T1000 (cell line): ENCODE measurements at regions not wholly inside any gene's neighbourhood (a gene's known extent, or its start where the extent isn't known, plus 50 kb on each side); places are given as distances from the start of the nearest gene placed in this dataset.
"Not testable (repeated sequence)": the region's sequence is repeated elsewhere in the genome, so short reads cannot be mapped to it uniquely, and the experiment has no call there.

ENCODE experiments used
- DNase-seq: peaks from one replicate; lab custom pipeline; 2025; ENCODE audit warnings: mixed read lengths; lab: John Stamatoyannopoulos, UW

DNA sequence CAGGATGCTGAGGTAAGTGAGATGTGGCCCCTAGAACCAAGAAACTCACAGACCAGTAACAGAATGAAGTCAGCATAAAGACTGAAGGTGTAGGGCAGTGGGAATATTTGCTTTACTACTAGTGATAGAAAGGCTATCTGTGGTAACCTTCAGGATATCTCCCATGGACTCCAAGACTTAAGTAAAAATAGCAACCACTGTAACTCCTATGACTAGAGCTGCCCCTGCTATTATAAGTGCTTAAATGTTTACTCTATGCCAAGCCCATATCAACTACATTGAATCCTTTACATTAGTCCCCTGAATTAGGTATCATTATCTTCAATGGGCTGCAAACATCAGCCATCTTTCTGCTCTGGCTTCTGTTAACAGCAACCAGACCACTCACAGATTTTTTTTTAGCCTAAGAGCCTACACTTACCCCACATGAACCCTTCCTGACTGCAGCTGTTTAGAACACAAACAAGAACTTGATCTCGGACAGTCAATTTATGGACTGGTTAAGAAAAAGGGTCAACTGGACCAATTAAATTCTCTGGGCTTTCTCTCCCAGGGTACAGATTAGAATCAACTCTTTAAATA is 335.1 kb upstream of the API5 start:
- DNase-seq = no peak

DNA sequence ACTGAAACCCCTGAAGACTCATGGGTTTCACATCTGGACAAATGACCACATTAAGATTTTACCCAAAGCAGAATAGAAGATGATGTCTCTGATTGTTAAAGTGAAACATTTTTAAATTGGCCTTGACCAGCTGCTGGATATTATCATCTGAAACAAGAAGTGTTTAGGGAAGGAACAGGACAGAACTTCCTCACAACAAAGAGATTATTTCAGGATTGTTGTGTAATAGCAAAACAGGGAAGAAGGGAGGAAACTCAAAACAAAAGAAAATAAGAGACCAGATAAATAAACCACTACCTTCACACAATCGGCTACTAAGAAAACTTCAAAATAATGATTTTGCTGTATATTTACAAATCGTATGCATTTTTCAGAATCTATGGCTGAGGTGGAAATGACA is 319.2 kb upstream of the API5 start:
- DNase-seq = no peak

DNA sequence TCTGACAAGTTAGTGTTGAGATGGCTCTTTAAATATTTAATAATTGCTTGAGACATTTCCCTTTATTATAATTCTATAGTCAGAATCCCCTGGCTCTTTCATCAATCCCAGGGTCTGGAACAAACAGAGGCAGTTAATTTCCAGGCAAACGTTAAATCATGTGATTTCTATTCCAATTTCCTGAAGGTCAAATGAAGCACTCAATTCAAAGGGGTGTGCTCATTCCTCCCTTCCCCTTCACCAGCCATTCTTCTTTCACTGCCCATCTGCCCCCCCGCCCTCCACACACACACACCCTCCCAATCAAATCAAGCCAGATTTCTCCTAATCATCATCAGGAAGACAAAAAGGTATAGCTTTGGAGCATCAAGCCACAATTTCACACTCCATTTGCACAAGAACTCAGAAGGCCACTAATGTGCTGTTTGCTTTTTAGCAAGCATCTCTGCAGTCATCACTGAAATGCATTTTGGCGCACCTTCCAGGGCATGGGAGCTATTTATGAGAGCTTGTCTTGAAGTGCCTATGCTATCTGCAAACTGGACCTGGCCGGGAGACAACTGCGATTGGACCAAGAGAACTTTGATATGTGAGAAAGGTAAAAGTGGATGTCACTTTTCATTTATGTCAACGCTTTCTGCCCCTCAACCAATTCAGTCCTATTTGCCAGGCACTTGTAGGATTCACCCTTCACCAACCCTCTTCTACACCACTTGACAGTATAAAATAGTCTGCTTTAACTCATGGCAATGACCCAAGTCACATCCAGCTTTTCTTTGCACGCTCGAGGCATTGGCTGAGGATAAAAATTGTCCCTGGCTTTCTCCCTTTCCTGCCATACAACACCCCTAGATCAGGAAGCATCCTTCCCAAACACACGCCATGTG is 315.1 kb upstream of the API5 start:
- no peak for DNase-seq

DNA sequence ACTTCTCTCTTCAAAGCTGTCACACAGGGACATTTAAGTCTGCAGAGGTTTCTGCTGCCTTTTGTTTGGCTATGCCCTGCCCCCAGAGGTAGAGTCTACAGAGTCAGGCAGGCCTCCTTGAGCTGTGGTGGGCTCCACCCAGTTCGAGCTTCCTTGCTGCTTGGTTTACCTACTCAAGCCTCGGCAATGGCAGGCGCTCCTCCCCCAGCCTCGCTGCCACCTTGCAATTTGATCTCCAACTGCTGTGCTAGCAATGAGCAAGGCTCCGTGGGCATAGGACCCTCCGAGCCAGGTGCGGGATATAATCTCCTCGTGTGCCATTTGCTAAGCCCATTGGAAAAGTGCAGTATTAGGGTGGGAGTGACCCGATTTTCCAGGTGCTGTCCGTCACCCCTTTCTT is 306.9 kb upstream of the API5 start:
- not testable (repeated sequence) for DNase-seq

DNA sequence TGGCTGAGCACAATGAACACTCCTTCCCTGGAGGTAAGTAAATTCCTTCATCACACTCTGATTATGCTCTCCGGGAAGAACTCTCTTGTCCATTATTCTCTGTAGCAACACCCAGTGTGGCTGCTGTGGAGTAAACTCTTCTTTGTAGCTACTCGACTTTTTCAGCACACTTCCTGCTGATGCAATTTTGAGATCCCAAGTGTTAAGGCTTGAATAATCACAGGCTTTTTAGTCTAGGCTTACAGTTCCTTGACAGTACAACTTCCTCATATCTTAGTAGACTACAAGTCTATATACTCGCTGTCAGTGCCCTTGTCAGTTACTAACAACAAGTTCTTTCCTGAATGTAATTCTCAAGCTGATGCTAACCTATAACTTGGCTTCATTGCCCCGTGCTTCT is 301.8 kb upstream of the API5 start:
- DNase-seq = no peak

DNA sequence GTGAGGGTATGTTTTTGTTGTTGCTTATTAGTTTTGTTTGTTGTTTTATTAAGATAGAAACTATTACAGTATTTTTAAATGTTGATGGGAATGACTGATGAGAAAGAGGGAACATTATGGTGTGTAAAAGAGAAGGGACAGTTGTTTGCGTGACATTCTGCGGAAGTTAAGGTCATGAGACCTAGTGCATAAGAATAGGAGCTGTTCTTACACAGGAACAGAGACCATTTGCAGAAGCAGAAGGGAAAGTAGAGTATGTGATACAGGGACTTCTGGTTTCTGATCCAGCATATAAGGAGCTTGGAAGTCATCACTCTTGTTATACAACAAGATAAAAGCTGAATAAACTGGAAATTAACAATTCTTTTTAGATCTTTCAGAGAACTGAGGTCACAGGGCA is 299.2 kb upstream of the API5 start:
- no peak for DNase-seq

DNA sequence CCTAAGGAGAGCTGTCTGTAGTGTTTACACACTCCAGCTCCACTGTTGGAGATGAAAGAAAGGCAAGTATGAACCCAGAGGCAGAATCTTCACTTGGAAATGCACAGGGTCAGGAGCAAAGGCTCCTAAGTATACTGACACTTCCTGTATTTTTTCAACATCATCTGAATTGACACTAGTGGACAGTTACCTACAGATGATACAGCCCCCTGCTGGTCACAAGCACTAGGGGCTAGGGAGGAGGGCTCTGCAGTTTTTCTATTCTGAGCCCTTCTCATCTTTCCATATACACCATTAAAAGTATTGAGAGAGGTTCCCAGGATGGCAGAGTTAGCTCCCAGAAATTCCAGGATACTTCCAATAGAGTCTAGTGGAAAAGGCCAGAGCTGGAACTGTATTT is 290.3 kb upstream of the API5 start:
- DNase-seq = no peak

DNA sequence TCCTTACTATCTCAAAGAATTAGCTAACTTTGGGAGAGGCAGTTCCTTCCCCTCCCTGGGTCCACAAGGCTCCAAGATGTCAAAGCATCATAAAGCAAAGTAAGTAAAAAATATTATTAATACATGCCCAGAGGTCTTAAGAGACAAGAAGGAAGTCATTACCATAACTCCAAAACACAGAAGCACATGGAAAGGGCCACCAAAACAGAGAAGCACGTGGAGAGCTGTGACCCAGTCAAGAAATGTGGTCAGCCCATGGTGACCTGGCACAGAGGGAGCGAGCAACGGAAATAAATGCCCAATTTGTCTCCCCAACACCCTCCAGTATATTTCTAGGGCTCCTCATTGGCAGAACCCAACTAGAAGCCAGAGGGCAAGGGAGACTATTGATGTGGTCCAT is 277.5 kb upstream of the API5 start:
- DNase-seq = no peak

DNA sequence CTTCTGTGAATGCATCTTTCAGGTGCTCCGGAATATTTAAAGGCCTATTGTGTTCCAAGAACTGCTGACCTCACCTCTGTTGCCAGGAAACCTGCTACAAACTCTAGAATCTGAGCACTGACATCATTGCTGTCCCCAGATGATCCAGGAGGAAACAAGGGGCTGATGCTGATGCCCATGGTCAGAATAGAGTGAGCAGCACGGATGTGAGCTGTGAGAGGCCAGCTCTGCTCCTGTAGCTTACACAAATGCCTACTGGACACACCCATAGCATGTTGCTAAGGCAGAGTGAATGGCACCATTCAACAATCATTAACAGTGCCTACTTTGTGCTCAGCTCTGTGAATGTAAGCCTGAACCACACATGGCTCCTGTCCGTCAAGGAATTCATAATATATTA is 276.7 kb upstream of the API5 start:
- DNase-seq = no peak

DNA sequence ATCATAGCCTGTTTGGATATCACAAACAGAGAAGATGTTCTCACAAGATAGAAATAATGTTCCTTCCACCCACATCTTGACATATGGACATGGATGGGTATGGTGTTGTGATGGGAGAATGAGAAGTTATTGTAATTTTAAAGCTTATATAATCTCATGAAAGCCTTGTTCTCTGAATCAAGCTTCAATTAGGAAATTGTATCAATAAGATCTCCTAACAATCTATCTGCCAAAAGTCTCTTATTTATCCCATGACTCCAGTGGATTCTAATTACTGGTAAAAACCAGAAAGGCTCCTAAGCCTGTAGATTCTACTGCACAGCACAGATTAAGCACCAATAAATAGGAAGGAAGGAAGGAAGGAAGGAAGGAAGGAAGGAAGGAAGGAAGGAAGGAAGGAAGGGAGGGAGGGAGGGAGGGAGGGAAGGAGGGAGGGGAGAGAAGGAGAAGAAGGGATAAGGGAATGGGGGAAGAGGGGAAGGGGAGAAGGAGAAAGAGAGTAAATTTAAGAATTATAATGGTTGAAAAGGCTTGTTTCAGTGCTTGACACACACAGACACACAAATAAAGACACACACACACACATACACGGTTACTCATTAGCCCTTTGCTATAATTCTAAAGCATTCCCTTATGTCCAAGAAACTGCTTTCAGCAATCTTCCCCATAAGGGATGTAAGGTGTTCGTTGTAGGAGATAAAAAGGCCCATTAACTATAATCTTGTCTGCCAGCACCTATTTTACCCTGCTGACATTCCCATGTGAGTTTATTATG is 258.0 kb upstream of the API5 start:
- no peak for DNase-seq

DNA sequence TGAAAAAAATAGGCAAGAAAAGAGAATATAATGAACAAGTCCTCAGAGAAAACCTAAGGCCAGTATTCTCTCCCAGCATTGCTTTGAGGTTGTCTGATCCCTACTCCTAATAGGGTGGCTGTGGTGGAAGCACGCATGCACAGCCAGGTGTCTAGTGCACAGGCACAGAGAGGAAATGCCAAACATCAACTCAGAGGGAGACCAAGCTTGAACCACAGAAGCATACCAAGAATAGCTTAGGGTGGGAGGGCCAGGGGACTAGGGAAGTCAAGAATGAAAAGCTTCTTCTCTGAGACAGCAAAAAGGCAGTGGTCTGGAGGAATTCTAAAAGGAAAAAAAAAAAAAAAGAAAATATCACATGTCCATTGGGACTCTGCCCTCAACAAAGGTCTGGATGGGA is 244.1 kb upstream of the API5 start:
- DNase-seq = no peak

DNA sequence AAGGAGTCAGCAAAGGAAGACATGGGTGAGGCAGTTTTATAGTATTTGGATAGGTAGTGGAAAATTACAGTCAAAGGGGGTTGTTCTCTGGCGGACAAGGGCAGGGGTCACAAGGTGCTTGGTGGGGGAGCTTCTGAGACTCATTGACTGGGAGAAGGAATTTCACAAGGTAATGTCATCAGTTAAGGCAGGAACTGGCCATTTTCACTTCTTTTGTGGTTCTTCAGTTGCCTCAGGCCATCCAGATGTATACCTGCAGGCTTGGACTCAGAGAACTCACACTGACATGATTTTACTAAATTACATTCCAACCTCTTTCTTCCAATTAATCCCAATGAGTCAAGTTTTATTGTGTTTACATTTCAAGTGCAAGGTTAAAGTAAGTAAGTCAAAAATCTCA is 240.5 kb upstream of the API5 start:
- no peak for DNase-seq

DNA sequence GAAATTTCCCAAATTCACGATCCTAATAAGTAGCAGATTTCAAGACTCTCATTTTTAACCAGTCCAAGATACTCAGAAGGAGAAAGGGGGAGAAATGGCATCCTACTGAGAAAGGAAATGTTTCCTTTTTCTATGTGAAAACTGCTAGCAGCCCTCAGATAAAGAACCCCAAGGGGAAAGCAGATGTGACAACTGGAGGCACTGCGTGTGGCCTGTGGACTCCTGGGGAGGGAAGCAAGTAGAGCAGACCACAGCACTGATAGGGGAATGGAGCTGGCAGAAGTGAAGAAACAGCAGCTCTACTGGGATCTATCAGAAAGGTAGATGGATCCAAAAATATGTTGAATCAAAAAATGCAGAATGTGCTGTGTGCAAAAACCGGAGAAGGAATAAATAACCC is 239.7 kb upstream of the API5 start:
- no peak for DNase-seq

DNA sequence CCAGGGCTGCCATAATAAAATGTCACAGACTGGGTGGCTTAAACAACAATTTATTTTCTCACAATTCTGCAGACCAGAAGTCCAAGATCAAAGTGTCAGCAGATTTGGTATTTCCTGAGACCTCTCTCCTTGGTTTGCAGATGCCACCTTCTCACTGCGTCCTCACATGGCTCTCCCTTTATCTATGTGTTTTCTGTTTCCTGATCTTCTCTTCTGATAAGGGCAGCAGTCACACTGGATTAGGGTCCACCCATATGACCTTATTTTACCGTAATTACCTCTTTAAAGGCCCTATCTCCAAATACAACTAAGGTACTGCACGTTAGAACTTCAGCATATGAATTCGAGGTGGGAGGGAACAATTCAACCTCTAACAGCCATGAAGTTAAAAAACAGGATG is 238.9 kb upstream of the API5 start:
- no peak for DNase-seq

DNA sequence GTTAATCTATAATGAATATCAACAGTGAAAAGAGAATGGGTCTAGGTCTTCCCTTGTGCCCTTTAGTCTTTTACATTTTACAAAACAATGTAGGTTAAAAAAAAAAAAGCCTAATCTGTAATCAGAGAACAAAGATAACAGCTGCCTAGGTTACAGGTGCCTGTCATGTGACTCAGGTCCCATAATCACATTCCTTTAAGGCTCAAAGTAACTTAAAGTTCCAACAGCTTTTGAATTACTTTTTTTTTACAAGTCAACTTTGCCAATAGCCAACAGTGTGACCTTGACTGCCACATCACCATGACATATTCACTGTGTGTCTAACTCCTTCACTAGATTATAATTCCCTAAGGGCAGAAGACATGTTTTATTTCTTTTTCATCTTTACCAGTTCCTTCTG is 237.0 kb upstream of the API5 start:
- DNase-seq = no peak

DNA sequence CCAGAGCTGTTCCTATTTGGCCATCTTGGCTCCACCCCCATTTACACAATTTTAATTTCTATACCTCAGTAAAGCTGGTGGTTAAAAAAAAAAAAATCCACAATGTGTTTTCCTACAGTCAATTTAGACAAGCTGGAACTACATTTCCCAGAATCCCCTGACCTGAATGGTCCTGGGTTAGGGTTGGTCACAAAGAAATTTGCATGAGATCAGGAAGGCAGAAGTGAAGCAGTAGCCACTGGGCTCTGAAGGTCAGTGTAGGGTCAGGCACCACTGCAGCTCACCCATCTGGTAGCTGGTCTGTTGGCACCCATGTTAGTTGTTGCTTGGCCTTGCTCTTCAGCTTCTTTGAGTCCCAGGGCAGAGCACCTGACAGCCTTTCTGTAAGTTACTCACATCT is 210.7 kb upstream of the API5 start:
- DNase-seq = no peak

DNA sequence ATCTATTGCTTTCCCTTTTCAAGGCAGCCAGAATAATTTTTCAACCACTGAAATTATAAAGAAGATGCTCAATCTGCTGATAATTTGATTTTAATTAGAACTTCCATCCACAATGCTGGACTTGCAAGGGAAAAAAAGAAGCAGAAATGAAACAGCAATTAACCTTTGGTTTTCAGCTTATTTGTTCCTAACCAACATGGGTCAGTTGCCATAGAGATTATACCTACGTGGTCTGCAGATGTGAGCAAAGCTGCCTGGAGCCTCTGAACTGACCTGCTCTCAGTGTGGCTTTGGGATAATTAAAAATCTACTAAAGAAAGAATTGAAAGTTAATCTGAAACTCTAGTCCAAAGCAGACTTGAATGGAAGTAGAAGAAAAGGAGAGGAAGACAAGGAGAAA is 195.7 kb upstream of the API5 start:
- no peak for DNase-seq

DNA sequence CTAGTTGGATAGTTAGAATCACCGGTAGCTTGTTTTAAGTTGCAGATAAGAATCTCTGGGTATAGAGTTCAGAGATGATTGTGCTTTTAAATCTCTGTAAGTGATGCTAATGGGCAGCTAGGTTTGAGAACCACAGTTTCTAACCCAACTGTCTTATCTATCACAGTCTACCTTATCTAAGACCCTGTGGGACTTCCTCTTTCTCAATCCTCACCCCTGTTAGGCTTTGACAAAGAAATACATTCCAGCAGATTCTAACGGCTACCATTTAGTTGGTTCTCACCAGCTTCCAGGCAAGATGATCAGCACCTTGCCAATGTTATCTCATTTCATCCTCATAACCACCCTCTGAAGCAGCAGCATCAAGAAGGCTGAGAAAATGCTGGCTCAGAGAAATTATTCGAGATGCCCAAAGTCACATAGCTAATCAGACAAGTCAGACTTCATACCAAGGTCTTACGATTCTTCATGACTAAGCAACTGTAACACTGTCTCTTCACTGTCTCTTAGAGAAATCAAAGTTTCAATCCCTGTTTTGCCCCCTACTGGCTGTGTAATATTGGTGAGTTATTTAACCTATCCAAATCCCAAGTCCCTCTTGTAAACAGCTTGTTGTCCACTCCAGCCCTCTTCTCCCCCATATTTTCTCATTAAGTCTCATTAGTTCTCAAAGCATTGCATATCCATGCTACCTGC is 192.4 kb upstream of the API5 start:
- no peak for DNase-seq

DNA sequence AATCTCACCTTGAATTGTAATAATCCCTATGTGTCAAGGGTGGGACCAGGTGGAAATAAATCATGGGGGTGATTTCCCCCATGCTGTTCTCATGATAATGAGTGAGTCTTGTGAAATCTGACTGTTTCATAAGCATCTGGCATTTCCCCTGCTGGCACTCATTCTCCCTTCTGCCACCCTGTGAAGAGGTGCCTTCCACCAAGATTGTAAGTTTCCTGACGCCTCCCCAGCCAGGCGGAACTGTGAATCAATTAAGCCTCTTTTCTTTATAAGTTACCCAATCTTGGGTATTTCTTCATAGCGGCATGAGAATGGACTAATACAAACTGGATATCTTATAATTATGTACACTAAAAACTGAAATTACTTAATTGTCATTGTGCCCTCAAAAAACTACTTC is 189.2 kb upstream of the API5 start:
- DNase-seq = no peak

DNA sequence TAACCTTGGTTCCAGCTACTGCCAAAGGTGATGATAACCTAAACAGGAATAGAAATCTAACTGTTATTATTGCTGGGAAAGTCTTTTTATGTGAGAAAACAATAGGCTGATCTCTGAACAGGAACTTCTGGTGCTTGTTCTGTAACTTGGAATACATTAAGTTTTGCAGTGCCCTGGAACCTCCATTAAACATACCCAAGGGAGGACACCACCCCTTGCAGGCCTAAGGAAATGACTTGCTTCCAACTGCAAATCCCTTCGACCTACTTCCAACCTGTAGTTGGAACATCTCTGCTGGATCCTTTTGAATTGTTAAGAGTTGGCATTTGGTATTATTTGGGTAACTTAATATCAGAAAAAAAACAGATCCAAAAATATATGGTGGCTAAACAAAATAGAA is 188.4 kb upstream of the API5 start:
- no peak for DNase-seq

DNA sequence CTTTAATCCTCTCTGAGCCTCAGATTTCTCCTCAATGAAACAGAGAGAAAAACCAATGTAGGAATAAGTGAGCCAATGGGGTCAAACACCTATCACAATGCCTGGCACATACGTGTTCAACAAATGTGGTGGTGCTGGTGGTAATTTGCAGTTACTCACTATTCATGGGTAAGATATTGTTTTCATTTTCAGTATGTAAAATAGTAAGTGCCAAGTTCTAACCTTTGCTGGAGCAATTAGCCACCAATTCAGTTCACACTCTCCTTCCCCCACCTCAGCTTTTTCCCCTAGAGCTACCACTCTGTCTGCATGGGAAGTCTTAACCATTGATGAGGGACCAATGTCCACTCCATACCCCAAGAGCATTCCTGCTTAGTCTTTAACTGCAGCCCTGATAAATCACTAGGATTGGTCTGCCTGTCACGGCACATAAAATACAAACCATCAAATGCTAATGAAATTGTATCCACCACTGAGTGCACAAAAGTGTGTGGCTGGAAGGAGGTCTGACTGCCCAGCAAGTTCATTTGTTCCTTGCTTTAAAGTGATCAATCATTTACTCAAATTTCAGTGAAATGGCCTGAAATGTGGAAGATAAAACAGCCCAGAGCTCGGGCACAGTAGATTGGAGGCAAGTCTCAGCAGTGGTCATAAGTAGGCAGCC is 187.4 kb upstream of the API5 start:
- no peak for DNase-seq

DNA sequence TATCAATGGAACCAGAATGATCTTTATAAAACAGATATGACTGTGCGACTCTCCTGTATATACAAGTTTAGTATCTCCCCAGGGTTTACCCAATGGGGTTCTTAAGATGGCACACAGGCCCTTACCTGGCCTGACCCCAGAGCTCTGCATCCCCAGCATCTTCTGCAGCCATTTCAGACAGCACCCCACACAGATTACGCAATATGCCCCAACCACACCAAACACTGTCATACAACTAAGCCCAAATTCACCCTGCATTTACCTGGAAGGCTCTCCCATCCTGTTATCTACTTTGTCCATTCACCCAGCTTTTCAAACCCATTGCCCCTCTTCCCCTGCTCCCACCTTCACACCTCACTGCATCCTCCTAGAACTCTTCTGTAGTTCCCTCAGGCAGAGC is 182.5 kb upstream of the API5 start:
- DNase-seq = no peak
